Liver (tissue), 8 donors: ENCODE measurements at regions not wholly inside any gene's neighbourhood (a gene's known extent, or its start where the extent isn't known, plus 50 kb on each side); places are given as distances from the start of the nearest gene placed in this dataset.

Experiments used
- DNase-seq: peaks from one replicate; pipeline ENCODE4 v3.0.0-alpha.2; 2017; ENCODE audit warnings: low spot score
- H3K27ac ChIP-seq, 2 donors: one replicate each; pipeline ENCODE4 v1.7.0; 2013; ENCODE audit warnings: inconsistent platforms in 2 of 2, low read length in 2 of 2, control low read depth in 1 of 2, low read depth in 1 of 2, mild to moderate bottlenecking in 1 of 2
- H3K27me3 ChIP-seq, 4 donors: one replicate each; pipeline versions ENCODE4 v1.6.1 to v1.7.0; 2013; ENCODE audit warnings: low read length in 3 of 4, inconsistent platforms in 1 of 4, mild to moderate bottlenecking in 1 of 4, moderate library complexity in 1 of 4; ENCODE audit not compliant: control insufficient read depth in 4 of 4, insufficient read depth in 4 of 4
- H3K36me3 ChIP-seq, 4 donors: one replicate each; pipeline versions ENCODE4 v1.6.1 to v1.7.0; 2013; ENCODE audit warnings: low read length in 3 of 4, mild to moderate bottlenecking in 3 of 4, low read depth in 1 of 4, moderate library complexity in 1 of 4; ENCODE audit not compliant: control insufficient read depth in 4 of 4, insufficient read depth in 3 of 4
- H3K4me1 ChIP-seq, 4 donors: one replicate each; pipeline versions ENCODE4 v1.6.1 to v1.7.0; 2013; ENCODE audit warnings: low read length in 3 of 4, mild to moderate bottlenecking in 3 of 4, moderate library complexity in 1 of 4; ENCODE audit not compliant: control insufficient read depth in 4 of 4, insufficient read depth in 4 of 4
- H3K4me3 ChIP-seq, 3 donors: one replicate each; pipeline versions ENCODE4 v1.6.1 to v1.7.0; 2013; ENCODE audit warnings: low read length in 3 of 3, control low read depth in 1 of 3, low read depth in 1 of 3, mild to moderate bottlenecking in 1 of 3
- H3K9ac ChIP-seq, 2 donors: one replicate each; pipeline ENCODE4 v1.7.0; 2013; ENCODE audit warnings: low read length in 2 of 2, mild to moderate bottlenecking in 2 of 2, moderate library complexity in 2 of 2, control low read depth in 1 of 2, low read depth in 1 of 2
- H3K9me3 ChIP-seq, 4 donors: one replicate each; pipeline versions ENCODE4 v1.6.1 to v1.7.0; 2013; ENCODE audit warnings: low read length in 3 of 4; ENCODE audit not compliant: control insufficient read depth in 4 of 4
- ATF3 ChIP-seq: IDR thresholded peaks from 2 replicates; pipeline ENCODE4 v1.6.1; 2016; ENCODE audit warnings: antibody characterized with exemption
- CTCF ChIP-seq: fragments of 150-350 bp; IDR thresholded peaks from 2 replicates; pipeline ENCODE4 v1.5.1; 2017; ENCODE audit warnings: improper control_type of control experiment, low read depth, low read length; ENCODE audit not compliant: missing input control
- EGR1 ChIP-seq, 2 donors: IDR thresholded peaks; 2 replicates each; pipeline ENCODE4 v1.6.1; 2016 to 2018; ENCODE audit warnings: antibody characterized with exemption in 2 of 2, low read depth in 2 of 2
- FOXA1 ChIP-seq: IDR thresholded peaks from 2 replicates; pipeline ENCODE4 v1.6.1; 2016; ENCODE audit warnings: antibody characterized with exemption
- FOXA2 ChIP-seq: IDR thresholded peaks from 2 replicates; pipeline ENCODE4 v1.6.1; 2016; ENCODE audit warnings: antibody characterized with exemption
- GABPA ChIP-seq, 2 donors: IDR thresholded peaks in 1 of 2; conservative IDR thresholded peaks in 1 of 2; 2 replicates each; pipeline ENCODE4 v1.6.1; 2016; ENCODE audit warnings: antibody characterized with exemption in 2 of 2, mild to moderate bottlenecking in 1 of 2, moderate library complexity in 1 of 2
- HNF4A ChIP-seq, 2 donors: conservative IDR thresholded peaks; 2 replicates each; pipeline ENCODE4 v1.6.1; 2016; ENCODE audit warnings: antibody characterized with exemption in 2 of 2, mild to moderate bottlenecking in 2 of 2
- HNF4G ChIP-seq: IDR thresholded peaks from 2 replicates; pipeline ENCODE4 v1.6.1; 2016; ENCODE audit warnings: antibody characterized with exemption
- JUND ChIP-seq, 2 donors: IDR thresholded peaks; 2 replicates each; pipeline ENCODE4 v1.6.1; 2016; ENCODE audit warnings: antibody characterized with exemption in 2 of 2
- MAX ChIP-seq: IDR thresholded peaks from 2 replicates; pipeline ENCODE4 v1.6.1; 2016; ENCODE audit warnings: antibody characterized with exemption
- NR2F2 ChIP-seq: IDR thresholded peaks from 2 replicates; pipeline ENCODE4 v1.6.1; 2016; ENCODE audit warnings: antibody characterized with exemption
- RAD21 ChIP-seq, 2 donors: IDR thresholded peaks; 2 replicates each; pipeline ENCODE4 v1.6.1; 2016; ENCODE audit warnings: antibody characterized with exemption in 2 of 2, mild to moderate bottlenecking in 2 of 2
- RXRA ChIP-seq, 2 donors: IDR thresholded peaks; 2 replicates each; pipeline ENCODE4 v1.6.1; 2017 to 2018; ENCODE audit warnings: antibody characterized with exemption in 2 of 2, mild to moderate bottlenecking in 1 of 2
- SP1 ChIP-seq: IDR thresholded peaks from 2 replicates; pipeline ENCODE4 v1.6.1; 2018; ENCODE audit warnings: antibody characterized with exemption, mild to moderate bottlenecking
- TAF1 ChIP-seq: conservative IDR thresholded peaks from 2 replicates; pipeline ENCODE4 v1.6.1; 2016; ENCODE audit warnings: antibody characterized with exemption, mild to moderate bottlenecking
- YY1 ChIP-seq: IDR thresholded peaks from 2 replicates; pipeline ENCODE4 v1.6.1; 2016; ENCODE audit warnings: antibody characterized with exemption, mild to moderate bottlenecking
- ZBTB33 ChIP-seq: IDR thresholded peaks from 2 replicates; pipeline ENCODE4 v1.6.1; 2016; ENCODE audit warnings: antibody characterized with exemption
- WGBS: extraction: QIAGEN DNeasy Blood & Tissue Kit; methylation state at CpG from one replicate; pipeline ENCODE4 v1.1.7; 2013; 5-methylcytosine and 5-hydroxymethylcytosine counted together
- TF ChIP-seq, protein P1 (sequence below): IDR thresholded peaks from 2 replicates; pipeline ENCODE4 v1.6.1; 2016; ENCODE audit warnings: antibody characterized with exemption, mild to moderate bottlenecking
- donor health status: healthy.
- donor health status: healthy.
- donor health status: healthy.
- donor health status: healthy.
- donor health status: healthy.

- Histone ChIP-seq H3K4me3 (no peak overlapping the region), H3K27ac (no peak overlapping the region), H3K4me1 (peaks cover 0 to 3% (median 0%) of the 10 kb centered on the region in 4 donors), H3K36me3 (no peaks in the 10 kb centered on the region), H3K9me3 (no peaks in the 10 kb centered on the region), H3K9ac (no peak overlapping the region), H3K27me3 (no peaks in the 10 kb centered on the region)
- no peak for TF ChIP-seq RAD21 (IDR thresholded peaks at IDR 0.05)
- no peak for TF ChIP-seq JUND (IDR thresholded peaks at IDR 0.05)
- no peak for TF ChIP-seq ZBTB33
- TF ChIP-seq RXRA (IDR thresholded peaks at IDR 0.05): no peak
- TF ChIP-seq FOXA2: no peak
- TF ChIP-seq, protein P1, sequence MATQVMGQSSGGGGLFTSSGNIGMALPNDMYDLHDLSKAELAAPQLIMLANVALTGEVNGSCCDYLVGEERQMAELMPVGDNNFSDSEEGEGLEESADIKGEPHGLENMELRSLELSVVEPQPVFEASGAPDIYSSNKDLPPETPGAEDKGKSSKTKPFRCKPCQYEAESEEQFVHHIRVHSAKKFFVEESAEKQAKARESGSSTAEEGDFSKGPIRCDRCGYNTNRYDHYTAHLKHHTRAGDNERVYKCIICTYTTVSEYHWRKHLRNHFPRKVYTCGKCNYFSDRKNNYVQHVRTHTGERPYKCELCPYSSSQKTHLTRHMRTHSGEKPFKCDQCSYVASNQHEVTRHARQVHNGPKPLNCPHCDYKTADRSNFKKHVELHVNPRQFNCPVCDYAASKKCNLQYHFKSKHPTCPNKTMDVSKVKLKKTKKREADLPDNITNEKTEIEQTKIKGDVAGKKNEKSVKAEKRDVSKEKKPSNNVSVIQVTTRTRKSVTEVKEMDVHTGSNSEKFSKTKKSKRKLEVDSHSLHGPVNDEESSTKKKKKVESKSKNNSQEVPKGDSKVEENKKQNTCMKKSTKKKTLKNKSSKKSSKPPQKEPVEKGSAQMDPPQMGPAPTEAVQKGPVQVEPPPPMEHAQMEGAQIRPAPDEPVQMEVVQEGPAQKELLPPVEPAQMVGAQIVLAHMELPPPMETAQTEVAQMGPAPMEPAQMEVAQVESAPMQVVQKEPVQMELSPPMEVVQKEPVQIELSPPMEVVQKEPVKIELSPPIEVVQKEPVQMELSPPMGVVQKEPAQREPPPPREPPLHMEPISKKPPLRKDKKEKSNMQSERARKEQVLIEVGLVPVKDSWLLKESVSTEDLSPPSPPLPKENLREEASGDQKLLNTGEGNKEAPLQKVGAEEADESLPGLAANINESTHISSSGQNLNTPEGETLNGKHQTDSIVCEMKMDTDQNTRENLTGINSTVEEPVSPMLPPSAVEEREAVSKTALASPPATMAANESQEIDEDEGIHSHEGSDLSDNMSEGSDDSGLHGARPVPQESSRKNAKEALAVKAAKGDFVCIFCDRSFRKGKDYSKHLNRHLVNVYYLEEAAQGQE: no peak
- no peak for TF ChIP-seq GABPA (IDR thresholded peaks at IDR 0.05 in 1 of 2, conservative IDR thresholded peaks at IDR 0.05 in 1 of 2)
- TF ChIP-seq SP1: no peak
- TF ChIP-seq HNF4G: no peak
- TF ChIP-seq MAX: no peak
- TF ChIP-seq YY1: no peak
- TF ChIP-seq EGR1 (IDR thresholded peaks at IDR 0.05; ENCODE audit: low read depth in 2 of 2): no peak
- TF ChIP-seq TAF1: no peak
- no peak for TF ChIP-seq FOXA1
- no peak for TF ChIP-seq CTCF
- no peak for TF ChIP-seq HNF4A (conservative IDR thresholded peaks at IDR 0.05)
- TF ChIP-seq NR2F2: no peak
- TF ChIP-seq ATF3: no peak
- DNase-seq: no peak
Observed at GRCh38 chr13:57546942-57547341, 84.6 kb upstream of the PCDH17 start.

DNA sequence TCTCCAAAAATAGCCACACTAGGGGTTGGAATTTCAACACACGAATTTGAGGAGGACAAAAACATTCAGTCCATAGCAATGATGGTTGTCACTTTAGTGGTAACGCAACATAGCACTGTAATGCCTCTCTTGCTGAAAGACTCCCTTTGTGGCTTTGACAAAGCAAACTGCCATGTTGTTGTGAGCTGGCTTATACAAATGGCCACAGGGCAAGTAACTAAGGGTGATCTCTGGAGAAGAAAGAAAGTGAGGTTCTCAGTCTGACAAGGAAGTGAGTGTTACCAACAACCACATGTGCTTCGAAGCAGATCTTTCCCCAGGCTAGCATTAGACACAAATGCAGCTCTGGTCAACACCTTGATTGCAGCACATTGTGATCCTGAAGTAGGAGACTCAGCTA, 79.1 kb upstream of the PCDH17 start:
- Histone ChIP-seq H3K27me3 (no peaks in the 10 kb centered on the region), H3K9ac (no peak overlapping the region), H3K36me3 (no peaks in the 10 kb centered on the region), H3K4me1 (peaks cover 0 to under 1% (median 0%) of the 10 kb centered on the region in 4 donors), H3K27ac (no peak overlapping the region), H3K9me3 (no peaks in the 10 kb centered on the region), H3K4me3 (no peak overlapping the region)
- WGBS: 84% methylated on average over 3 of the region's 3 CpGs
- TF ChIP-seq RAD21 (IDR thresholded peaks at IDR 0.05): no peak
- TF ChIP-seq MAX: no peak
- TF ChIP-seq EGR1 (IDR thresholded peaks at IDR 0.05; ENCODE audit: low read depth in 2 of 2): no peak
- no peak for TF ChIP-seq GABPA (IDR thresholded peaks at IDR 0.05 in 1 of 2, conservative IDR thresholded peaks at IDR 0.05 in 1 of 2)
- no peak for TF ChIP-seq ZBTB33
- TF ChIP-seq HNF4G: no peak
- no peak for TF ChIP-seq JUND (IDR thresholded peaks at IDR 0.05)
- TF ChIP-seq FOXA2: no peak
- no peak for TF ChIP-seq FOXA1
- no peak for TF ChIP-seq RXRA (IDR thresholded peaks at IDR 0.05)
- no peak for DNase-seq
